GM12892 (cell line): ENCODE measurements at regions not wholly inside any gene's neighbourhood (a gene's known extent, or its start where the extent isn't known, plus 50 kb on each side); places are given as distances from the start of the nearest gene placed in this dataset.

Experiments used
- DNase-seq: peaks from one replicate; pipeline ENCODE4 v3.0.0; 2011; ENCODE audit not compliant: insufficient read length
- FAIRE-seq: peaks from 2 replicates; lab custom pipeline; 2011; peaks lifted over from hg19 to GRCh38; lab: Jason Lieb, UNC
- POLR2A ChIP-seq: IDR thresholded peaks from 2 replicates; pipeline ENCODE4 v1.6.1; 2011; ENCODE audit warnings: low read depth, low read length, control low read depth
- POLR2AphosphoS5 ChIP-seq: IDR thresholded peaks from 2 replicates; pipeline ENCODE4 v1.6.1; 2011; ENCODE audit warnings: low read depth, low read length, control low read depth
- TAF1 ChIP-seq: IDR thresholded peaks from 2 replicates; pipeline ENCODE4 v1.6.1; 2011; ENCODE audit warnings: low read depth, mild to moderate bottlenecking, control low read depth, low read length, borderline replicate concordance

DNA sequence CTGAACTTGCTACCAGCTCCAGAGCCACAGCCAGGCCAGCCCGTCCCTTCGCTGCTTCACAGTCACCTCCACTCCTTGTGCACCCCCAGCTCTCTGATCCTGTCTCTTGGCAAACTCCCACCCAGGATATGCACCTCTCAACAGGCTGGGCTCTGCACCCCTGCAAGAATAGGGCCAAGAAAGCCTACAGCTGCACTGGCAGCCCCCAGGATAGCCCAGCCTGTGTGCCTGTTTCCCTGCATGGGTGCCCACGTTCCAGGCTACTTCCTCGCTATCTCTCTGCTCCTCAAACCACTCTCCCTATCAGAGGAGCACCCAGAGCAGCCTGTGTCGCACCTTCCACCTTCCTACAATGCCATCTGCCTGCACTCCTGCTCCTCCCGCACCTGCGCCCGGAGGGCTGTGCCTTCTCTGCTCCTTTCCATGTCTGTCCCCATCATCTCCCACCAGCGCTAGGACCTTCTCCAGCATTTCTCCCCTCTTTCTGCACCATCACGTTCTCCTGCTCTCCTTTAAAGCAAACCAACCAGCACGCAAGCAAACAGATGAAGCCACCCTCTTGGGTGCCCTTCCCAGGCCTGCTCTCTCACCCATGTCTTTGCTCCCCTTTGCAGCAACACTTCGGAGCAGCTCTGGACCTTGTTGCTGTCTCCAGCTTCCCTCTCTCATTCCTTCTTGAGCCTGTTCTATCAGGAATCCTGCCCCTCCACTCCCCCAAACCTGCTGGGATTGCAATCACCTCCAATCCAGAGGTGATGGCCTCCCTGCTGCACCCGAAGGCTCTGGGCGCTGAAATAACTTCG lies 313.2 kb upstream of the HS6ST1 start:
- TF ChIP-seq POLR2A (no peak), POLR2AphosphoS5 (no peak), TAF1 (no peak)
- no peak for FAIRE-seq

DNA sequence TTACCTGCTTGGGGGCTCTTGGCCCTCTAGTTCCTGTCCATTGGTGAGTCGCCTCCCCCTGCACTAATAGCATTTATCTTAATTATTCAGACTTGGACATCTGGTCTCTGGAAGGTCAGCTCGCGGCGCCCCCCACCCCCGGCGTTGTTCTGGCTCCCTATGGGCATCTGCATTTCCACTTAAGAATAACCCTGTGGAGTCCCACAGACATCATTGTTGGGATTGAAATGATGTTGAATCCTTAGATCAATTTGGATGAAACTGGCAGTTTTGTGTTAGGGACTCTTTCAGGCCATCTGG lies 313.8 kb upstream of the HS6ST1 start:
- no peak for DNase-seq
- no peak for FAIRE-seq
- TF ChIP-seq POLR2A: no peak
- no peak for TF ChIP-seq POLR2AphosphoS5
- no peak for TF ChIP-seq TAF1

More for the DNA sequence above, 313.2 kb upstream of the HS6ST1 start:
- DNase-seq: no peak

DNA sequence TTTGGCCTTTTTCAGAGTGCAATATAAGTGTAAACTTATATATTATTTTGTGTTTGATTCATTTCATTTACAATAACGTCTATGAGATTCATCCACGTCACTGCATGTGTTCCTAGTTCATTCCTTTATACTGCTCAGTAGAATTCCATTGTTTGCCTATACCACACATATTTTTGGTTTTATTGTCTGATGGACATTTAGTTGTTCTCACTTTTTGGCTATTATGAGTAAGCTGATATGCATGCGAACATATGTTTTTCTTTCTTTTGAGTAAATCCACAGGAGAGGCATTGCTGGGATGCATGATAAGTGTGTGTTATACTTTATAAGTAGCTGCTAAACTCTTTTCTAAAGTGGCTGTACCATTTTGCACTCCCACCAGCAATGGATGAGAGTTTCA lies 314.8 kb upstream of the HS6ST1 start:
- no peak for FAIRE-seq
- TF ChIP-seq TAF1: no peak
- TF ChIP-seq POLR2AphosphoS5: no peak
- TF ChIP-seq POLR2A: no peak
- no peak for DNase-seq

DNA sequence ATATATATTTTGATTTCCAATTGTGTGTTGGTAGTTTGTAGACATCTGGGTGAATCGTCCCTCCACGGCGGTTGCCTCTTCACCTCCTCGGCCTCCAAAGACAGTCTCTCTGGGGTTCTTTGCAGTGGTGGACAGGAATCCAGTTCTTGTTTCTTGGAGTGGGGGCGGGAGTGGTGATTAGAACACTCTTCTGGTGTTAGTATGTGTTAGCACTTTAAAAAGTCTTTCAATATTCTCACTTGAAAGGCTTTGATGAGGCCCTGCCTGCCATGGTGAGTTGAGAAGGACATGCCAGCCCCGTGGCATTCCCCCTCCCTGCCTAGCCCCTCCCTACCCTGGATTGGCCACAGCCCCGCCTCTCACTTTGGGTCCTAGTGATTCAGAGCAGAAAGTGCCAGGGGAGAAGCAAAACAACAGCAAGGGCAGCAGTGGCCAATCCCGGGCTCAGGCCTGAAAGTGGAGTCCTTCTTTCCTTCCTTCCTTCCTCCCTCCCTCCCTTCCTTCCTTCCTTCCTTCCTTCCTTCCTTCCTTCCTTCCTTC lies 316.8 kb upstream of the HS6ST1 start:
- FAIRE-seq (no peak), DNase-seq (no peak)

DNA sequence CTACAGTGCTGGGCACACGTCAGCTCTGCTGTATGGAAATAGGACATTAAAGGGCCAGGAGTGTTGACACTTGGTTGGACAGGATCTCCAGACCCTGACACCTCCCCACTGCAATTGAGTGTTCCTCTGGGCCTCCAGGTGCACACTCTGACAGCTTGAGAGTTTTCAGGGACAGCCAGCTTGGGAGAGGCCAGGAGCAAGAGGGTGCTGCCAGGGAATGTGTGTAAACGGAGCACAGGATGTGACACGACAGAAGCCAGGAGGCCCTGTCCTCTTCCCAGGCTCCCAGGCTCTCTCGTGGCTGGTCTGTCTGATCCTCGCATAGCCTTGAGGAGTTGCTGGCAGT lies 318.1 kb upstream of the HS6ST1 start:
- DNase-seq (no peak), FAIRE-seq (no peak)
- TF ChIP-seq TAF1 (no peak), POLR2A (no peak), POLR2AphosphoS5 (no peak)

More for the DNA sequence above, 316.8 kb upstream of the HS6ST1 start:
- TF ChIP-seq POLR2A (no peak), TAF1 (no peak), POLR2AphosphoS5 (no peak)

DNA sequence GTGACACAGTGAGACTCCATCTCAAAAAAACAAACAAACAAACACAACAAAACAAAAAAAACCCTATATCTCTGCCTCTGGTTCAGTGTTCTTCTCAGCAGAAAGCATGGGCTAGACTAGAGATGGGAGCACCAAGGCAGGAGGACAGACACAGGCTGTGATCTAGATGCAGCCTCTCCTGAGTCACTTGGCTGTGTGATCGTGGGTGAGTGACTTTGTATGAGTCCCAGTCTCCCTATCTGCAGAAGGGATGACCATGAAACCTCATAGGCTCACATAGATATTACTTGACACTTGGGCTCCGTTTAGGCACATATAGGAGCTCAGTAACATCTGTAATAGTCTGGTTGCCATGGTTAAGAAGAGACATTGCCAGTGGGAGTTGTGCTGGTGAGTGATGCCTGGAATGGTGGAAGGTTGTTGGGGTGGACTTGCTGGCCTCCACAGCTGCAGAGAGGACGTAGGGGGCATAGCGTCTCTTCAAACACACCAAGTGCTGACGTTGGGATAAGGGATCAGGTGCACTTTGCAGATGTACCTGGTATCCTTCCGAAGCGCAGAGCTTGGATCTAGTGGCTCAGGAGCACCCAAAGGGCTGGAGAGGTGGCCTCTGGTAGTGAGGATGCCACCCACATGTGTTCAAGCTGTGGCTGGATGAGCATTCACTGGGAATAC lies 318.9 kb upstream of the HS6ST1 start:
- FAIRE-seq: no peak

DNA sequence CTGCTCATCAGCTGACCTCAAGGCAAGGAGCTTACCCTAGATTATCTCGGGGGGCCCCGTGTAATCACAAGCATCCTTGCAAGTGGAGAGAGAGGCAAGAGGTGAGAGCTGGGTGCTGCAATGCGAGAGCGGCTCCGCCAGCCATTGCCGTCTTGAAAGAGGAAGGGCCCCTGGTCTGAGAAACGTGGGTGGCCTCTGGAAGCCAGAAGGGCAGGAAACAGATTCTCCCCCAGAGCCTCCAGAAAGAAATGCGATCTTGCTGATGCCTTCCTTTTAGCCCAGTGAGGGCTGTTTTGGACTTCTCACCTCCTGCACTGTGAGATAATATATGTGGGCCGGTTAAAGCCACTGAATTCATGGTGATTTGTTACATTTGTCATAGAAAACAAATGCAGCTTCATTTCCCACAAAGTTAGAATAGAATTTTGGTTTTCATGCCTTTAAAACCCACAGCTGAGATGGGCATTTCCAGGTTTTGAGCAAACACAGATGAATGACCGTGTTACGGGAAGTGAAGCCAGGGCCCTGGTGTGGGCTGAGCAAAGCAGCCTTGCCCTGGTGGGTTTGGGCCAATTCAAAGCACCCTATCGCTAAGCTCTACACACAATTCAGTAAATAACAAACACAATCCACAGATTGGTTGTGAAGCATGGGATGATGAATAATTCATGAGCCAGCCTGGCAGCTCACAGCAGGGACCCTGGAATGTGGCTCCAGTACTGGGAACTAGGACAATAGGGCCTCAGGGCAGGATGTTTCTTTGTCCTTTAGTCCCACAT lies 319.9 kb upstream of the HS6ST1 start:
- TF ChIP-seq POLR2AphosphoS5: no peak
- TF ChIP-seq POLR2A: no peak
- FAIRE-seq (no peak), DNase-seq (no peak)

More for the DNA sequence above, 318.9 kb upstream of the HS6ST1 start:
- TF ChIP-seq POLR2AphosphoS5 (no peak), POLR2A (no peak), TAF1 (no peak)
- DNase-seq: no peak

DNA sequence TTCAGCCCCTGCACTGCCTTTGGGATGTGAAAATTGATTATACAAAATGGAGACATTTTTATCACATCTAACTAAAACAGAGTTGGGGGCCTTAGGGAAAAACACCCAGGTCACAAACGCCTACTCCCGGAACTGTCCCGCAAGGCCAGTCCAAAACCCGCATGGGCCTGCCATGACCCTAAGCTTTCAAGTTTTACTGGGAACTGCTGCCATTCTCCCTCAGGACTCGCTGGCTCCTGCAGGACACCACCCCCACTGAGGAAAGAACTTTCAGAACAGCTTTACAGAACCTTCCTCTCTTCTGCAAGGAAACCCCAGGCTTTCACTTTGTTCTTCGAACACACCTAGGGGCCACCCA lies 320.4 kb upstream of the HS6ST1 start:
- FAIRE-seq: no peak

DNA sequence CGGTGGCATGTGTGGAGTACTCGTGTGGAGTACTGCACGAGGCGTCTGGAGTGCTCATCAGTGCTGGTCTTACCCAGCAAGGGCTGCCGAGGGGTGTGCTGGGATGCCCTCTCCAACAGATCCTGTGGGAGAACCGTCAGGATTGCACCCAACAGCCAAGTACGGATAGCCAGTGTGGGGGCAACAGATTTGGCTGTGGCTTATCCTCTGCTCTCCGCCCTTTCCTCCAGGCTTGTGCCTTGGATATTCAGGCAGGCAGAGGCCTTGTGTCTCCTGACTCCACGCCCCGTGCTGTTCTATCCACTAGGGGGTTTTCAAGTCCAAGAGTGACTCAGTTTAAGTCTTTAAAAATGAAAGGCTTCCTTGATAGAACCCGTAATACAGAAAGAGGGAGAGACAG lies 321.0 kb upstream of the HS6ST1 start:
- no peak for DNase-seq
- FAIRE-seq: no peak
- no peak for TF ChIP-seq TAF1
- no peak for TF ChIP-seq POLR2A
- TF ChIP-seq POLR2AphosphoS5: no peak

More for the DNA sequence above, 320.4 kb upstream of the HS6ST1 start:
- DNase-seq: no peak
- TF ChIP-seq POLR2A: no peak
- no peak for TF ChIP-seq TAF1
- no peak for TF ChIP-seq POLR2AphosphoS5

DNA sequence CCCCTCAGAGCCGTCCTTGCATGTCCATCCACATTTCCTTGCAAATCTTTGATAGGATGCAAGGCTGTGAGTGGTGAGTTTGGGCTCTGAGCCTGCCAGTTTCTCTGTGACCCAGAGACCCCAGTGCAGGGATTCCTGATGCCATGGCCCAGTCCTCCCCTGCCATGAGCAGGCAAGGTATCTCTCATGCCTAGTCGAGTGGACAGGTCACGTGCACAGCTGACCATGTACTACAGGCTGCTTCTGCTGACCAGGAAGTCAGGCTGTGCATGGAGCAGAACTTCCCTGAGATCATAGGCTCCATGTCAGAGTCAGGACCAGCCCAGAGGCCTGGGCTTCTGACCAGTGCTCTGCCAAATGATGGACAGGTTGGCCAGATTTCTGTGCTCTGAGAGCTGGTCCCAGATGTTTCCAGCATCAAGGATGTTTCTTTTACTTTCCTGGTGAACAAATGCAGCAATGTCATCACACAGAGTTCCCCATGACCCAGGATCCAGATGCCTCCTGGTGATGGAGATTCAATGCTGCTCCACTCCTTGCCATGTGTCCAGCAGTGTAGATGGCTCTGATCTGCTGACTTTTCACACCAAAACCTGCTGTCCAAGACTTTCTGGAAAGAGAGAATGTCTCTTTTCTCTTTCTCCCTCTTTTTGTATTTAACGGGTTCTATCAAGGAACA lies 321.6 kb upstream of the HS6ST1 start:
- FAIRE-seq: no peak
- no peak for DNase-seq
- no peak for TF ChIP-seq TAF1
- TF ChIP-seq POLR2A: no peak
- TF ChIP-seq POLR2AphosphoS5: no peak

DNA sequence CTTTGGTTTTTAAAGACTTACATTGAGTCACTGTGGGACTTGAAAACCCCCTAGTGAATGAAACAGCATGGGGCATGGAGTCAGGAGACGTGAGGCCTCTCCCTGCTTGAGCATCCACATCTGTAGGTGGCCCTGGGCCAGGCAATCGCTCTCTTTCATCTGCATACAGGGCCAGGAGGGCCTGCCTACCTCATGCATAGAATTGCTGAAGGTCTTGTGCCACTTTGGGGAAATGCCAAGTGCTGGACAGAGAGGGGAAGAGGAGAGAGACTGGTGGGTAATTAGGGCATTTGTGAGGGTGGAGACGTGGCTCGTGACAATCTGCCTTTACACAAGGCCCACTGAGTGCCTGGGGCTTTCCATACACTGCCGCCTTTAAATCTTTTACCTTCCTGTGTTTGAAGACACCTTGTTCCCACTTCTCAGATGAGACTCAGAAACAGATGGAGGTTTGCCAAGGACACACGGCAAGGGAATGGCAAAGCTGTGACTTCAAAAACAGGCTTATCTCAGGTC lies 322.2 kb upstream of the HS6ST1 start:
- DNase-seq: no peak
- TF ChIP-seq TAF1: no peak
- no peak for TF ChIP-seq POLR2A
- no peak for TF ChIP-seq POLR2AphosphoS5
- no peak for FAIRE-seq
